HepG2 (cell line): ENCODE measurements at regions not wholly inside any gene's neighbourhood (a gene's known extent, or its start where the extent isn't known, plus 50 kb on each side); places are given as distances from the start of the nearest gene placed in this dataset.

Experiments used
- ATAC-seq: fragments of 200-7000 bp; cut with Tn5 transposase; 3 replicates; pipeline ENCODE4 v1.9.1; 2020; ENCODE audit warnings: mild to moderate bottlenecking, moderate library complexity
- BruUV-seq: library from RNA; stranded (reverse); fragments of 400-500 nt; replicated peaks from 2 replicates; lab custom pipeline; 2021; lab: Mats Ljungman, UMichigan
- CTCF ChIA-PET: fragments of 300-600 bp; formaldehyde crosslinking; extraction: SDS; loops from one replicate; lab custom pipeline; 2021; ENCODE audit warnings: low total read pairs, inconsistent platforms, low intra/inter-chr PET ratio; lab: Yijun Ruan, JAX
- POLR2A ChIA-PET: fragments of 350-600 bp; sonication (Branson Sonifier 250); formaldehyde crosslinking; loops from one replicate; lab custom pipeline; 2020; ENCODE audit warnings: antibody characterized with exemption, inconsistent platforms; lab: Yijun Ruan, JAX
- DNase-seq: peaks from one replicate; pipeline ENCODE4 v3.0.0-alpha.2; 2015; ENCODE audit warnings: low spot score
- FAIRE-seq: peaks from 3 replicates; lab custom pipeline; 2011; peaks lifted over from hg19 to GRCh38; lab: Jason Lieb, UNC
- H2AFZ ChIP-seq: one replicate; pipeline ENCODE4 v1.6.1; 2011; ENCODE audit warnings: low read length, inconsistent platforms
- H3K27ac ChIP-seq: fragments of 300-600 bp; 3 replicates; pipeline ENCODE4 v1.8.0; 2011; ENCODE audit warnings: mixed run types, mild to moderate bottlenecking, mixed read lengths, low read length, inconsistent platforms; ENCODE audit not compliant: insufficient read depth; ENCODE audit errors: extremely low read length
- H3K27me3 ChIP-seq, 2 experiments: fragments of 200-600 bp in 1 of 2; 2 replicates in 1 of 2; 3 replicates in 1 of 2; pipeline versions ENCODE4 v1.6.0 to v1.8.0; 2011; ENCODE audit warnings: low read length in 2 of 2, mild to moderate bottlenecking in 2 of 2, moderate library complexity in 2 of 2, inconsistent platforms in 1 of 2; ENCODE audit not compliant: insufficient read depth in 2 of 2, control insufficient read depth in 1 of 2
- H3K36me3 ChIP-seq, 2 experiments: fragments of 200-600 bp in 1 of 2; replicated peaks in 1 of 2; 2 replicates in 1 of 2; 3 replicates in 1 of 2; pipeline versions ENCODE4 v1.5.1 to v1.8.0; 2011; ENCODE audit warnings: low read length in 2 of 2, inconsistent platforms in 1 of 2; ENCODE audit not compliant: insufficient read depth in 2 of 2, control insufficient read depth in 1 of 2
- H3K4me1 ChIP-seq: 2 replicates; pipeline ENCODE4 v1.5.1; 2012; ENCODE audit warnings: low read length, inconsistent platforms; ENCODE audit not compliant: insufficient read depth
- H3K4me2 ChIP-seq: 2 replicates; pipeline ENCODE4 v1.6.0; 2011; ENCODE audit warnings: low read depth, low read length, inconsistent platforms
- H3K4me3 ChIP-seq, 3 experiments: fragments of 200-600 bp in 1 of 3; sonication (generic), shearing (Covaris generic) in 1 of 3; replicated peaks in 1 of 3; 2 replicates each; pipeline ENCODE4 v1.5.1; 2011 to 2016; ENCODE audit warnings: low read length in 3 of 3, inconsistent platforms in 2 of 3, low read depth in 2 of 3, mild to moderate bottlenecking in 2 of 3, control low read depth in 1 of 3, mixed read lengths in 1 of 3; ENCODE audit not compliant: insufficient read depth in 1 of 3
- H3K79me2 ChIP-seq: one replicate; pipeline ENCODE4 v1.6.1; 2011; ENCODE audit warnings: low read length, inconsistent platforms; ENCODE audit not compliant: insufficient read depth
- H3K9ac ChIP-seq: 2 replicates; pipeline ENCODE4 v1.6.0; 2011; ENCODE audit warnings: mild to moderate bottlenecking, low read depth, low read length, inconsistent platforms; ENCODE audit not compliant: insufficient read depth
- H3K9me3 ChIP-seq: 2 replicates; pipeline ENCODE4 v1.5.1; 2012; ENCODE audit warnings: mild to moderate bottlenecking, low read length
- H4K20me1 ChIP-seq: 2 replicates; pipeline ENCODE4 v1.6.0; 2011; ENCODE audit warnings: inconsistent platforms, mild to moderate bottlenecking, low read length, moderate library complexity; ENCODE audit not compliant: insufficient read depth
- ISX ChIP-seq: sonication (generic); formaldehyde crosslinking; conservative IDR thresholded peaks from 2 replicates; pipeline ENCODE4 v1.5.0; 2020; ENCODE audit warnings: missing genetic modification reagents
- NCOA1 ChIP-seq: sonication (generic); formaldehyde crosslinking; IDR thresholded peaks from 2 replicates; pipeline ENCODE4 v1.9.0; 2021; ENCODE audit warnings: missing genetic modification reagents
- NFKB2 ChIP-seq: sonication (generic); formaldehyde crosslinking; IDR thresholded peaks from 2 replicates; pipeline ENCODE4 v1.4.0; 2020; ENCODE audit warnings: missing genetic modification reagents, borderline replicate concordance
- RAD21 ChIP-seq: fragments of 450-650 bp; formaldehyde crosslinking; IDR thresholded peaks from 2 replicates; pipeline ENCODE4 v1.5.0; 2020; ENCODE audit warnings: mild to moderate bottlenecking
- ZC3H13 ChIP-seq: sonication (generic); formaldehyde crosslinking; IDR thresholded peaks from 2 replicates; pipeline ENCODE4 v1.8.1; 2023; ENCODE audit warnings: mild to moderate bottlenecking, missing genetic modification reagents, moderate library complexity
- ZSCAN25 ChIP-seq: sonication (generic); formaldehyde crosslinking; IDR thresholded peaks from 2 replicates; pipeline ENCODE4 v1.8.0; 2022; ENCODE audit warnings: mild to moderate bottlenecking, missing genetic modification reagents
- WGBS: methylation state at CpG from one replicate; pipeline ENCODE4 v1.1.6; 2017; ENCODE audit warnings: low lambda C conversion rate; 5-methylcytosine and 5-hydroxymethylcytosine counted together
- in situ Hi-C: cut with HindIII; loops from 2 replicates; pipeline ENCODE4 v1.10.0; 2017; ENCODE audit warnings: low pct_unique_long_range_greater_than_20kb; ENCODE audit not compliant: extremely low pct_ligation_motif_present
- intact Hi-C: fragments of 100-400 bp; cut with micrococcal nuclease; formaldehyde crosslinking; loops from one replicate; pipeline ENCODE4 v1.10.0; 2022; ENCODE audit not compliant: unreplicated experiment
- TF ChIP-seq, protein P1 (sequence below): IDR thresholded peaks from 2 replicates; pipeline ENCODE4 v1.6.1; 2016
- TF ChIP-seq, protein P2 (sequence below): sonication (generic); formaldehyde crosslinking; IDR thresholded peaks from 2 replicates; pipeline ENCODE4 v1.4.0; 2020; ENCODE audit warnings: missing genetic modification reagents
- TF ChIP-seq, protein P3 (sequence below), 2 experiments: sonication (generic) in 1 of 2; formaldehyde crosslinking in 1 of 2; IDR thresholded peaks; 2 replicates each; pipeline versions ENCODE4 v1.5.1 to v1.6.1; 2011 to 2020; ENCODE audit warnings: borderline replicate concordance in 1 of 2, low read depth in 1 of 2, low read length in 1 of 2, mild to moderate bottlenecking in 1 of 2, missing genetic modification reagents in 1 of 2, moderate library complexity in 1 of 2
- TF ChIP-seq, protein P4 (sequence below): sonication (generic); formaldehyde crosslinking; IDR thresholded peaks from 2 replicates; pipeline ENCODE4 v1.4.0; 2020; ENCODE audit warnings: missing genetic modification reagents, low read depth, mild to moderate bottlenecking, borderline replicate concordance
- TF ChIP-seq, protein P5 (sequence below): sonication (generic); formaldehyde crosslinking; conservative IDR thresholded peaks from 2 replicates; pipeline ENCODE4 v1.5.0; 2020; ENCODE audit warnings: missing genetic modification reagents

DNA sequence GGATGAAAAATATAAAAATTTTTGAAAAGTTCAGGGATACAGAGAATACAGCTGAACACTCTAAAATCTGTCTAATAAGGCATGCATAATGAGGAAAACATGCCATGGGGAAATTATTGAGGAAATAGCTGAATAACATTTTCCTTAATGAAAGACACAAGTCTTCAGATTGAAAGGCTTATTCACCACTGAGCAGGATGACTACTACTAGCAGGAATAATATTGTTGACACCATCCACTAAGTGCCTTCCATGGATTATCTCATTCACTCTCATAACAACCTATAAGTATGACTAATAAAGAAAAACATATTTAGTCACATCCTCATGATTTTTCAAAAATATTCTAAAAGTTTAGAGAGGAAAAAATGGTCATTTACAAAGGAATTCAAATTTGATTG, 96.7 kb upstream of the FER start:
- no peaks in the 10 kb centered on the region for H3K4me1 ChIP-seq
- intact Hi-C loops = no loop called here
- FAIRE-seq (no peak), DNase-seq (no peak), ATAC-seq (no peak)
- no peaks in the 10 kb centered on the region for H3K9me3 ChIP-seq
- no peak overlapping the region for H3K4me3 ChIP-seq
- peaks cover 0 to 2% of the 10 kb centered on the region in 2 experiments; a peak in 1 of 5 replicates for H3K27me3 ChIP-seq
- no TSS peak for BruUV-seq
- TF ChIP-seq, protein P1, sequence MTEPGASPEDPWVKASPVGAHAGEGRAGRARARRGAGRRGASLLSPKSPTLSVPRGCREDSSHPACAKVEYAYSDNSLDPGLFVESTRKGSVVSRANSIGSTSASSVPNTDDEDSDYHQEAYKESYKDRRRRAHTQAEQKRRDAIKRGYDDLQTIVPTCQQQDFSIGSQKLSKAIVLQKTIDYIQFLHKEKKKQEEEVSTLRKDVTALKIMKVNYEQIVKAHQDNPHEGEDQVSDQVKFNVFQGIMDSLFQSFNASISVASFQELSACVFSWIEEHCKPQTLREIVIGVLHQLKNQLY (CRISPR knock-in tag) = no peak
- H3K27ac ChIP-seq = no peak overlapping the region
- no peaks in the 10 kb centered on the region for H3K36me3 ChIP-seq
- no peaks in the 10 kb centered on the region; the same call in 1 of the 2 replicates for H4K20me1 ChIP-seq
- H3K4me2 ChIP-seq = no peak overlapping the region
- POLR2A ChIA-PET = no interaction called here
- in situ Hi-C loops = no loop called here
- CTCF ChIA-PET = no interaction called here
- no peaks in the 10 kb centered on the region for H3K79me2 ChIP-seq
- H2AFZ ChIP-seq = no peak overlapping the region
- H3K9ac ChIP-seq = no peak overlapping the region

DNA sequence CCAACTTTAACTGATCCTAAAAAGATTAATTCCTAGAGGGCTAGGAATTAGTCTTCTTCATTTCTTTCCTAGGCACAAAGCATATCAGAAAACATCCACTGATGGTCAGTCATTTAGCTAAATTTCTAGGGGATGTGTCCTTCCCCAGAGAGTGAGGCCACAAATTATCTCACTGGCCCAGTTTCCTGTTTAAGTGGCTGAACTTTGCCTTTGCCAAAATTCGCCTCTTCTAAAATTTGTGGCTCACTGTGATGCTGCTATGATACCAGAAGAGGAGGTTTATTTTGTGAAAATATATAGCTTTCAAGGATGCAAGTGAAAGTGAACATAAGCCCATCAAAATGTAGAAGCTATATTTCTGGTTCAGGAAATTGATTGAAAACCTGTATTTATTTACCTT, 98.1 kb upstream of the FER start:
- no peak for FAIRE-seq
- no peak overlapping the region for H3K4me2 ChIP-seq
- ChIA-PET CTCF (no interaction called here), POLR2A (no interaction called here)
- H3K9me3 ChIP-seq = no peaks in the 10 kb centered on the region
- no peaks in the 10 kb centered on the region; the same call in 1 of the 2 replicates for H4K20me1 ChIP-seq
- H3K36me3 ChIP-seq = no peaks in the 10 kb centered on the region
- TF ChIP-seq, protein P2, sequence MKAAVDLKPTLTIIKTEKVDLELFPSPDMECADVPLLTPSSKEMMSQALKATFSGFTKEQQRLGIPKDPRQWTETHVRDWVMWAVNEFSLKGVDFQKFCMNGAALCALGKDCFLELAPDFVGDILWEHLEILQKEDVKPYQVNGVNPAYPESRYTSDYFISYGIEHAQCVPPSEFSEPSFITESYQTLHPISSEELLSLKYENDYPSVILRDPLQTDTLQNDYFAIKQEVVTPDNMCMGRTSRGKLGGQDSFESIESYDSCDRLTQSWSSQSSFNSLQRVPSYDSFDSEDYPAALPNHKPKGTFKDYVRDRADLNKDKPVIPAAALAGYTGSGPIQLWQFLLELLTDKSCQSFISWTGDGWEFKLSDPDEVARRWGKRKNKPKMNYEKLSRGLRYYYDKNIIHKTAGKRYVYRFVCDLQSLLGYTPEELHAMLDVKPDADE (CRISPR knock-in tag) = no peak
- TF ChIP-seq, protein P3, sequence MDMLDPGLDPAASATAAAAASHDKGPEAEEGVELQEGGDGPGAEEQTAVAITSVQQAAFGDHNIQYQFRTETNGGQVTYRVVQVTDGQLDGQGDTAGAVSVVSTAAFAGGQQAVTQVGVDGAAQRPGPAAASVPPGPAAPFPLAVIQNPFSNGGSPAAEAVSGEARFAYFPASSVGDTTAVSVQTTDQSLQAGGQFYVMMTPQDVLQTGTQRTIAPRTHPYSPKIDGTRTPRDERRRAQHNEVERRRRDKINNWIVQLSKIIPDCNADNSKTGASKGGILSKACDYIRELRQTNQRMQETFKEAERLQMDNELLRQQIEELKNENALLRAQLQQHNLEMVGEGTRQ (IDR thresholded peaks at IDR 0.05; ENCODE audit: low read depth, low read length) = no peak
- TF ChIP-seq, protein P3 (CRISPR knock-in tag; IDR thresholded peaks at IDR 0.05; ENCODE audit: borderline replicate concordance) = no peak
- TF ChIP-seq RAD21 (CRISPR knock-in tag) (no peak), NCOA1 (CRISPR knock-in tag) (no peak), ZSCAN25 (no peak), NFKB2 (CRISPR knock-in tag) (no peak), ZC3H13 (CRISPR knock-in tag) (no peak), ISX (CRISPR knock-in tag) (no peak)
- TF ChIP-seq, protein P4, sequence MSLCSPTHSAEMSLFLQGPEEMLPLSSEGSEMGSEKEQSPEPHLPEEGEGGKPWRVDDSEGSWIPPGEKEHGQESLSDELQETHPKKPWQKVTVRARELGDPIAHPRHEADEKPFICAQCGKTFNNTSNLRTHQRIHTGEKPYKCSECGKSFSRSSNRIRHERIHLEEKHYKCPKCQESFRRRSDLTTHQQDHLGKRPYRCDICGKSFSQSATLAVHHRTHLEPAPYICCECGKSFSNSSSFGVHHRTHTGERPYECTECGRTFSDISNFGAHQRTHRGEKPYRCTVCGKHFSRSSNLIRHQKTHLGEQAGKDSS = no peak
- TF ChIP-seq, protein P5, sequence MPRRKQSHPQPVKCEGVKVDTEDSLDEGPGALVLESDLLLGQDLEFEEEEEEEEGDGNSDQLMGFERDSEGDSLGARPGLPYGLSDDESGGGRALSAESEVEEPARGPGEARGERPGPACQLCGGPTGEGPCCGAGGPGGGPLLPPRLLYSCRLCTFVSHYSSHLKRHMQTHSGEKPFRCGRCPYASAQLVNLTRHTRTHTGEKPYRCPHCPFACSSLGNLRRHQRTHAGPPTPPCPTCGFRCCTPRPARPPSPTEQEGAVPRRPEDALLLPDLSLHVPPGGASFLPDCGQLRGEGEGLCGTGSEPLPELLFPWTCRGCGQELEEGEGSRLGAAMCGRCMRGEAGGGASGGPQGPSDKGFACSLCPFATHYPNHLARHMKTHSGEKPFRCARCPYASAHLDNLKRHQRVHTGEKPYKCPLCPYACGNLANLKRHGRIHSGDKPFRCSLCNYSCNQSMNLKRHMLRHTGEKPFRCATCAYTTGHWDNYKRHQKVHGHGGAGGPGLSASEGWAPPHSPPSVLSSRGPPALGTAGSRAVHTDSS (CRISPR knock-in tag) = no peak
- no peaks in the 10 kb centered on the region for H3K79me2 ChIP-seq
- ATAC-seq = no peak
- no peaks in the 10 kb centered on the region for H3K4me1 ChIP-seq
- intact Hi-C loops = no loop called here
- no peak overlapping the region for H3K4me3 ChIP-seq
- in situ Hi-C loops = no loop called here
- no peak overlapping the region for H2AFZ ChIP-seq
- no peak for DNase-seq
- BruUV-seq = no TSS peak
- H3K27ac ChIP-seq = no peak overlapping the region
- no peaks in the 10 kb centered on the region; a peak in 1 of 5 replicates for H3K27me3 ChIP-seq
- 0% methylated on average over 1 of the region's 1 CpG for WGBS
- H3K9ac ChIP-seq = no peak overlapping the region
